HEK293 (cell line): ENCODE measurements at regions not wholly inside any gene's neighbourhood (a gene's known extent, or its start where the extent isn't known, plus 50 kb on each side); places are given as distances from the start of the nearest gene placed in this dataset.

Experiments
- CTCF ChIA-PET: fragments of 350-600 bp; formaldehyde crosslinking; extraction: SDS; loops from one replicate; lab custom pipeline; 2021; ENCODE audit warnings: antibody characterized with exemption; lab: Yijun Ruan, JAX
- POLR2A ChIA-PET: fragments of 300-600 bp; formaldehyde crosslinking; extraction: SDS; loops from one replicate; lab custom pipeline; 2020; ENCODE audit warnings: antibody characterized with exemption, inconsistent platforms; lab: Yijun Ruan, JAX
- H3K27ac ChIP-seq: fragments of 200-500 bp; sonication (Bioruptor generic); 2 replicates; pipeline ENCODE4 v1.5.1; 2014; ENCODE audit warnings: low read depth, low read length, control low read depth, inconsistent platforms; ENCODE audit errors: extremely low read depth
- H3K36me3 ChIP-seq, 2 experiments: fragments of 200-500 bp in 1 of 2; sonication (Bioruptor generic) in 1 of 2; 1 replicate in 1 of 2; 2 replicates in 1 of 2; pipeline ENCODE4 v1.5.1; 2014 to 2017; ENCODE audit warnings: inconsistent platforms in 2 of 2, low read length in 2 of 2; ENCODE audit not compliant: control insufficient read depth in 2 of 2, insufficient read depth in 1 of 2
- H3K4me1 ChIP-seq: fragments of 200-500 bp; sonication (Bioruptor generic); 2 replicates; pipeline ENCODE4 v1.5.1; 2014; ENCODE audit warnings: mild to moderate bottlenecking, low read length, inconsistent platforms; ENCODE audit not compliant: control insufficient read depth, insufficient read depth
- H3K4me3 ChIP-seq: 2 replicates; pipeline ENCODE4 v1.5.1; 2011; ENCODE audit warnings: low read depth, mild to moderate bottlenecking, control low read depth, low read length, moderate library complexity
- H3K9me3 ChIP-seq: fragments of 200-500 bp; sonication (Bioruptor generic); 2 replicates; pipeline ENCODE4 v1.5.1; 2014; ENCODE audit warnings: low read depth, low read length, inconsistent platforms; ENCODE audit not compliant: control insufficient read depth, insufficient read depth
- KLF10 ChIP-seq: fragments of 450-650 bp; IDR thresholded peaks from 2 replicates; pipeline ENCODE4 v1.5.1; 2018; ENCODE audit warnings: missing biosample characterization, mild to moderate bottlenecking, missing genetic modification characterization
- SP2 ChIP-seq: fragments of 450-650 bp; formaldehyde crosslinking; IDR thresholded peaks from 2 replicates; pipeline ENCODE4 v1.5.1; 2016; ENCODE audit warnings: missing biosample characterization, missing genetic modification characterization
- WT1 ChIP-seq: fragments of 450-650 bp; formaldehyde crosslinking; IDR thresholded peaks from 2 replicates; pipeline ENCODE4 v1.5.1; 2016; ENCODE audit warnings: missing biosample characterization, missing genetic modification characterization
- ZBTB1 ChIP-seq: fragments of 450-650 bp; formaldehyde crosslinking; IDR thresholded peaks from 2 replicates; pipeline ENCODE4 v1.5.1; 2016; ENCODE audit warnings: missing biosample characterization, missing genetic modification characterization
- ZFP37 ChIP-seq: fragments of 450-650 bp; formaldehyde crosslinking; IDR thresholded peaks from 2 replicates; pipeline ENCODE4 v1.5.1; 2016; ENCODE audit warnings: missing biosample characterization, missing genetic modification characterization
- ZIC2 ChIP-seq: fragments of 450-650 bp; formaldehyde crosslinking; IDR thresholded peaks from 2 replicates; pipeline ENCODE4 v1.5.1; 2016; ENCODE audit warnings: missing biosample characterization, missing genetic modification characterization
- ZNF335 ChIP-seq: fragments of 450-650 bp; formaldehyde crosslinking; conservative IDR thresholded peaks from 2 replicates; pipeline ENCODE4 v1.5.1; 2016; ENCODE audit warnings: missing biosample characterization, missing genetic modification characterization
- ZNF426 ChIP-seq: fragments of 450-650 bp; formaldehyde crosslinking; IDR thresholded peaks from 2 replicates; pipeline ENCODE4 v1.5.1; 2017; ENCODE audit warnings: missing biosample characterization, missing genetic modification characterization, mild to moderate bottlenecking, inconsistent platforms, moderate library complexity
- ZNF513 ChIP-seq: fragments of 450-650 bp; IDR thresholded peaks from 2 replicates; pipeline ENCODE4 v1.5.1; 2018; ENCODE audit warnings: missing biosample characterization, missing genetic modification characterization
- ZNF571 ChIP-seq: fragments of 450-650 bp; formaldehyde crosslinking; IDR thresholded peaks from 2 replicates; pipeline ENCODE4 v1.5.0; 2017; ENCODE audit warnings: missing biosample characterization, missing genetic modification characterization
- ZNF621 ChIP-seq: fragments of 450-650 bp; formaldehyde crosslinking; IDR thresholded peaks from 2 replicates; pipeline ENCODE4 v1.5.1; 2017; ENCODE audit warnings: missing biosample characterization, missing genetic modification characterization
- ZNF654 ChIP-seq: fragments of 450-650 bp; formaldehyde crosslinking; IDR thresholded peaks from 2 replicates; pipeline ENCODE4 v1.5.1; 2016; ENCODE audit warnings: low read depth, missing biosample characterization, missing genetic modification characterization
- ZNF792 ChIP-seq: fragments of 450-650 bp; formaldehyde crosslinking; IDR thresholded peaks from 2 replicates; pipeline ENCODE4 v1.5.1; 2016; ENCODE audit warnings: missing biosample characterization, missing genetic modification characterization
- TF ChIP-seq, protein P1 (sequence below): fragments of 450-650 bp; formaldehyde crosslinking; conservative IDR thresholded peaks from 2 replicates; pipeline ENCODE4 v1.5.1; 2016; ENCODE audit warnings: low read depth, missing biosample characterization, missing genetic modification characterization
- TF ChIP-seq, protein P2 (sequence below): fragments of 450-650 bp; formaldehyde crosslinking; IDR thresholded peaks from 2 replicates; pipeline ENCODE4 v1.5.1; 2017; ENCODE audit warnings: missing biosample characterization, missing genetic modification characterization

DNA sequence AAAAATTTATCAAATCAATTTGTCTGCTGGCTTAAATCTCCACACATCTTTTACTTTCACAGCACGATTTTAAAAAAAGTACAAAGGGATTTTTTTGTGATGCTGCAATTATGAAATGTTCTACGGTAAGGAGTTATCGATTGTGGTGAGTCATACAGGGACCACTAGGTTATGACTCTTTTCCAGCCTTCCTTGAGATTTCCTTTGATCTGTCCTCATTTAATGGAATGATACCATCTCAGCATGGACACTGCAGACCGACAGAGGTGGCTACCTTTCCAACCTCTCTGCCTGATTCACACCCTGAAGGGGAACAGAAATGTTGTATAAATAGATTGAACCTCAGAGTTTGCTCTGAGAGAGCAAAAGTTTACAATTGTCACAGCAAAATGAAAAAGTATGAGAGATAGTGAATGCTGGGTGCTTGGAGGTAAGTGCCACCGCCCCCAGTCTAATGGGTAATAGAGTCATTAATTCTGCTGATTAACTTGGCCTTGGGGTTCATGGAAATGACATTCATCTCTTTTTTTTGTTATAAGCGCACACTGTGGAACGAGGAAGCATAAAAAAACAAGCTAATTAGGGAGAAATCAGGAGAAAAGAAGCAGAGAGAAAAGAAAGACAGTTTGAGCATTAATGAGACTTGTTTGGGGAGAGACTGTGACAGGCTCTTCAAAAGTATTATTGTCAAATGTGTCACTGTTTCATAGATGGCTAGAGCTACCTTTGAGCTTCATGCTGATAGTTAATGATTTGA lies 306.0 kb downstream of the RNF144B start:
- ChIA-PET POLR2A (no interaction called here), CTCF (interaction anchor here (0.6 to 0.9 kb wide), 2 partner anchors 14 to 30 kb away, joined by 3 to 4 read pairs; no protein-coding TSS in a partner anchor)
- H3K4me1 ChIP-seq: no peaks in the 10 kb centered on the region
- H3K4me3 ChIP-seq: no peak overlapping the region
- TF ChIP-seq WT1 (tag by site-specific recombination): no peak
- no peaks in the 10 kb centered on the region for H3K9me3 ChIP-seq
- no peak overlapping the region for H3K27ac ChIP-seq
- H3K36me3 ChIP-seq: no peaks in the 10 kb centered on the region

- CTCF ChIA-PET: interaction anchor here (0.9 kb wide), 1 partner anchor 13 kb away, joined by 4 read pairs; no protein-coding TSS in a partner anchor
- POLR2A ChIA-PET: no interaction called here
- Histone ChIP-seq H3K36me3 (no peaks in the 10 kb centered on the region), H3K4me3 (no peak overlapping the region), H3K27ac (no peak overlapping the region), H3K4me1 (no peaks in the 10 kb centered on the region), H3K9me3 (no peaks in the 10 kb centered on the region)
- TF ChIP-seq, protein P1, sequence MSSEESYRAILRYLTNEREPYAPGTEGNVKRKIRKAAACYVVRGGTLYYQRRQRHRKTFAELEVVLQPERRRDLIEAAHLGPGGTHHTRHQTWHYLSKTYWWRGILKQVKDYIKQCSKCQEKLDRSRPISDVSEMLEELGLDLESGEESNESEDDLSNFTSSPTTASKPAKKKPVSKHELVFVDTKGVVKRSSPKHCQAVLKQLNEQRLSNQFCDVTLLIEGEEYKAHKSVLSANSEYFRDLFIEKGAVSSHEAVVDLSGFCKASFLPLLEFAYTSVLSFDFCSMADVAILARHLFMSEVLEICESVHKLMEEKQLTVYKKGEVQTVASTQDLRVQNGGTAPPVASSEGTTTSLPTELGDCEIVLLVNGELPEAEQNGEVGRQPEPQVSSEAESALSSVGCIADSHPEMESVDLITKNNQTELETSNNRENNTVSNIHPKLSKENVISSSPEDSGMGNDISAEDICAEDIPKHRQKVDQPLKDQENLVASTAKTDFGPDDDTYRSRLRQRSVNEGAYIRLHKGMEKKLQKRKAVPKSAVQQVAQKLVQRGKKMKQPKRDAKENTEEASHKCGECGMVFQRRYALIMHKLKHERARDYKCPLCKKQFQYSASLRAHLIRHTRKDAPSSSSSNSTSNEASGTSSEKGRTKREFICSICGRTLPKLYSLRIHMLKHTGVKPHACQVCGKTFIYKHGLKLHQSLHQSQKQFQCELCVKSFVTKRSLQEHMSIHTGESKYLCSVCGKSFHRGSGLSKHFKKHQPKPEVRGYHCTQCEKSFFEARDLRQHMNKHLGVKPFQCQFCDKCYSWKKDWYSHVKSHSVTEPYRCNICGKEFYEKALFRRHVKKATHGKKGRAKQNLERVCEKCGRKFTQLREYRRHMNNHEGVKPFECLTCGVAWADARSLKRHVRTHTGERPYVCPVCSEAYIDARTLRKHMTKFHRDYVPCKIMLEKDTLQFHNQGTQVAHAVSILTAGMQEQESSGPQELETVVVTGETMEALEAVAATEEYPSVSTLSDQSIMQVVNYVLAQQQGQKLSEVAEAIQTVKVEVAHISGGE: no peak
- TF ChIP-seq ZNF792 (tag by site-specific recombination): no peak
- no peak for TF ChIP-seq SP2
- no peak for TF ChIP-seq ZNF654 (tag by site-specific recombination)
- no peak for TF ChIP-seq ZNF426
- no peak for TF ChIP-seq ZNF621
These were observed 306.7 kb downstream of the RNF144B start for GRCh38 chr6:18693881-18694280.

- ChIA-PET POLR2A (no interaction called here), CTCF (interaction anchor here (0.6 kb wide), 1 partner anchor 109 kb away, joined by 3 read pairs; no protein-coding TSS in a partner anchor)
- no peaks in the 10 kb centered on the region for H3K9me3 ChIP-seq
- H3K36me3 ChIP-seq: no peaks in the 10 kb centered on the region
- TF ChIP-seq ZNF571 (tag by site-specific recombination) (no peak), ZFP37 (tag by site-specific recombination) (no peak), ZNF335 (tag by site-specific recombination) (no peak), ZBTB1 (tag by site-specific recombination) (no peak), ZNF513 (no peak), ZIC2 (tag by site-specific recombination) (no peak), KLF10 (tag by site-specific recombination) (no peak), ZNF621 (no peak)
- TF ChIP-seq, protein P2, sequence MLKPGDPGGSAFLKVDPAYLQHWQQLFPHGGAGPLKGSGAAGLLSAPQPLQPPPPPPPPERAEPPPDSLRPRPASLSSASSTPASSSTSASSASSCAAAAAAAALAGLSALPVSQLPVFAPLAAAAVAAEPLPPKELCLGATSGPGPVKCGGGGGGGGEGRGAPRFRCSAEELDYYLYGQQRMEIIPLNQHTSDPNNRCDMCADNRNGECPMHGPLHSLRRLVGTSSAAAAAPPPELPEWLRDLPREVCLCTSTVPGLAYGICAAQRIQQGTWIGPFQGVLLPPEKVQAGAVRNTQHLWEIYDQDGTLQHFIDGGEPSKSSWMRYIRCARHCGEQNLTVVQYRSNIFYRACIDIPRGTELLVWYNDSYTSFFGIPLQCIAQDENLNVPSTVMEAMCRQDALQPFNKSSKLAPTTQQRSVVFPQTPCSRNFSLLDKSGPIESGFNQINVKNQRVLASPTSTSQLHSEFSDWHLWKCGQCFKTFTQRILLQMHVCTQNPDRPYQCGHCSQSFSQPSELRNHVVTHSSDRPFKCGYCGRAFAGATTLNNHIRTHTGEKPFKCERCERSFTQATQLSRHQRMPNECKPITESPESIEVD (tag by site-specific recombination): no peak
- no peaks in the 10 kb centered on the region for H3K4me1 ChIP-seq
- no peak overlapping the region for H3K4me3 ChIP-seq
- no peak overlapping the region for H3K27ac ChIP-seq
These were observed 316.4 kb downstream of the RNF144B start for GRCh38 chr6:18703546-18703945.
